ENCODE measurements at regions not wholly inside any gene's neighbourhood (a gene's known extent, or its start where the extent isn't known, plus 50 kb on each side); places are given as distances from the start of the nearest gene placed in this dataset.

- Histone ChIP-seq H3K36me3 (ENCODE audit: control insufficient read depth, insufficient read depth, low read length) (no peaks in the 10 kb centered on the region), H4K5ac (ENCODE audit: low read length) (no peak overlapping the region), H2AK5ac (ENCODE audit: low read length) (no peak overlapping the region), H3K27me3 (ENCODE audit: insufficient read depth, low read length, poor library complexity) (no peaks in the 10 kb centered on the region), H2BK120ac (ENCODE audit: low read depth, low read length) (no peak overlapping the region), H3K27ac (ENCODE audit: low read depth, low read length) (no peak overlapping the region), H3K9ac (ENCODE audit: low read length) (no peak overlapping the region), H3K18ac (ENCODE audit: low read length) (no peak overlapping the region), H2BK15ac (replicated peaks; ENCODE audit: low read depth) (no peak overlapping the region), H2BK5ac (ENCODE audit: low read length) (no peak overlapping the region), H3K4me1 (ENCODE audit: control insufficient read depth, low read depth, low read length) (no peaks in the 10 kb centered on the region), H3K56ac (ENCODE audit: low read length) (no peak overlapping the region), H3K79me2 (ENCODE audit: control insufficient read depth, insufficient read depth, low read length) (no peaks in the 10 kb centered on the region), H3K4ac (ENCODE audit: low read depth, low read length) (no peak overlapping the region), H3K4me2 (ENCODE audit: low read length) (no peak overlapping the region), H4K8ac (ENCODE audit: low read depth, low read length) (no peak overlapping the region), H3K79me1 (ENCODE audit: low read length) (no peaks in the 10 kb centered on the region), H3K4me3 (ENCODE audit: low read length) (no peak overlapping the region), H3K23ac (ENCODE audit: low read length) (no peak overlapping the region)
- DNase-seq, result no peak
- no CpG with 5 or more reads among the region's 4 CpGs for WGBS (ENCODE audit: extremely low coverage, insufficient coverage, low lambda C conversion rate)
Observed at GRCh38 chr3:174417573-174417972, 441.6 kb upstream of the NAALADL2 start.

DNA sequence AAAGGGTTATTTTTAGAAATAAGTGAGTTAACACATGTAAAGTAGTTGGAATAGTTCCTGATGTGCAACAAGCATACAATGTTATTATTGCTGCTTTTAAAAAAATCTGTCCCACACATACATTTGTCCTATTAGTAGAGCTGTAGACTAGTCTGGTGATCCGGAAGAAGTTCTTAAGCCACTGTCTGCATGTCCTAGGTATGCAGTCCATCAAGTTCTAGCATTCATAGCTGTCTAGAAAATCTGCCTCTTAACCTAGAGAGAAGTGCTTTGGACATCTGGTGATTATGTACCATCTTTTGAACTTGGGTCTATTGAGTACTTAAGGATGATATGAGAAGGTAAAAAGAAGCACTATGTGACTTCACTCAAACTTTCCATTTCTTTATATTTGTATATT lies 439.9 kb upstream of the NAALADL2 start:
- no CpG with 5 or more reads among the region's 1 CpG for WGBS (ENCODE audit: extremely low coverage, insufficient coverage, low lambda C conversion rate)
- Histone ChIP-seq H3K4ac (ENCODE audit: low read depth, low read length) (no peak overlapping the region), H4K8ac (ENCODE audit: low read depth, low read length) (no peak overlapping the region), H3K4me1 (ENCODE audit: control insufficient read depth, low read depth, low read length) (no peaks in the 10 kb centered on the region), H3K4me3 (ENCODE audit: low read length) (no peak overlapping the region), H2BK15ac (replicated peaks; ENCODE audit: low read depth) (no peak overlapping the region), H4K5ac (ENCODE audit: low read length) (no peak overlapping the region), H3K9ac (ENCODE audit: low read length) (no peak overlapping the region), H3K56ac (ENCODE audit: low read length) (no peak overlapping the region), H3K23ac (ENCODE audit: low read length) (no peak overlapping the region), H2AK5ac (ENCODE audit: low read length) (no peak overlapping the region), H3K18ac (ENCODE audit: low read length) (no peak overlapping the region), H3K79me2 (ENCODE audit: control insufficient read depth, insufficient read depth, low read length) (no peaks in the 10 kb centered on the region), H2BK5ac (ENCODE audit: low read length) (no peak overlapping the region), H3K27ac (ENCODE audit: low read depth, low read length) (no peak overlapping the region), H2BK120ac (ENCODE audit: low read depth, low read length) (no peak overlapping the region), H3K27me3 (ENCODE audit: insufficient read depth, low read length, poor library complexity) (no peaks in the 10 kb centered on the region), H3K36me3 (ENCODE audit: control insufficient read depth, insufficient read depth, low read length) (no peaks in the 10 kb centered on the region), H3K79me1 (ENCODE audit: low read length) (no peaks in the 10 kb centered on the region), H3K4me2 (ENCODE audit: low read length) (no peak overlapping the region)
- no peak for DNase-seq

GRCh38 chr3:174423936-174424335 lies 435.2 kb upstream of the NAALADL2 start:
- H3K27ac ChIP-seq (ENCODE audit: low read depth, low read length), result no peak overlapping the region
- no peaks in the 10 kb centered on the region for H3K79me2 ChIP-seq (ENCODE audit: control insufficient read depth, insufficient read depth, low read length)
- H2AK5ac ChIP-seq (ENCODE audit: low read length), result no peak overlapping the region
- H4K8ac ChIP-seq (ENCODE audit: low read depth, low read length), result no peak overlapping the region
- no peak overlapping the region for H2BK15ac ChIP-seq (replicated peaks; ENCODE audit: low read depth)
- WGBS (ENCODE audit: extremely low coverage, insufficient coverage, low lambda C conversion rate), result no CpG with 5 or more reads among the region's 2 CpGs
- H3K36me3 ChIP-seq (ENCODE audit: control insufficient read depth, insufficient read depth, low read length), result no peaks in the 10 kb centered on the region
- H3K4me1 ChIP-seq (ENCODE audit: control insufficient read depth, low read depth, low read length), result no peaks in the 10 kb centered on the region
- no peaks in the 10 kb centered on the region for H3K27me3 ChIP-seq (ENCODE audit: insufficient read depth, low read length, poor library complexity)
- H3K18ac ChIP-seq (ENCODE audit: low read length), result no peak overlapping the region
- H3K4me2 ChIP-seq (ENCODE audit: low read length), result no peak overlapping the region
- no peak overlapping the region for H3K9ac ChIP-seq (ENCODE audit: low read length)
- H2BK120ac ChIP-seq (ENCODE audit: low read depth, low read length), result no peak overlapping the region
- H4K5ac ChIP-seq (ENCODE audit: low read length), result no peak overlapping the region
- H3K23ac ChIP-seq (ENCODE audit: low read length), result no peak overlapping the region
- no peak overlapping the region for H3K4me3 ChIP-seq (ENCODE audit: low read length)
- no peak for DNase-seq
- H2BK5ac ChIP-seq (ENCODE audit: low read length), result no peak overlapping the region
- H3K4ac ChIP-seq (ENCODE audit: low read depth, low read length), result no peak overlapping the region
- no peaks in the 10 kb centered on the region for H3K79me1 ChIP-seq (ENCODE audit: low read length)
- no peak overlapping the region for H3K56ac ChIP-seq (ENCODE audit: low read length)

DNA sequence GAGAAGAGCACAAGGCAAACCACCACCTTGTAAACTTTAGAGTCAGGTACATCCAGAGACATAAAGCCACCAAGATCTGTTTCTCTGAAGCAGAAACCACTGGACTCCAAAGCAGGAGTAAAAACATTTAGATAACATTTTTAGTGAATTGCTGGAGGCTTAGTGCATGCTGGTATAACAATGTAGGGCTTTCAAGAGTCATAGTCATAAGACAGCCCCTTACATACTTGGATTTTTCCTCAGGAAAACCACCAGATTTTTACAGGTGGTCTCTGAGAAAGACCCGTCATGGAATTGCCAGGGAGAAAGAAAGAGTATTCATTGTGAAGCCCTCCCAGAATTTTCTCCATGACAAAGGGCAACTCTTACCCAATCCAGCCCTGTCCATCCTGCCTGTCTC lies 434.5 kb upstream of the NAALADL2 start:
- WGBS (ENCODE audit: extremely low coverage, insufficient coverage, low lambda C conversion rate), result no CpG with 5 or more reads among the region's 1 CpG
- H4K8ac ChIP-seq (ENCODE audit: low read depth, low read length), result no peak overlapping the region
- H4K5ac ChIP-seq (ENCODE audit: low read length), result no peak overlapping the region
- no peaks in the 10 kb centered on the region for H3K4me1 ChIP-seq (ENCODE audit: control insufficient read depth, low read depth, low read length)
- no peak overlapping the region for H2AK5ac ChIP-seq (ENCODE audit: low read length)
- H2BK120ac ChIP-seq (ENCODE audit: low read depth, low read length), result no peak overlapping the region
- H3K4me3 ChIP-seq (ENCODE audit: low read length), result no peak overlapping the region
- no peak overlapping the region for H2BK5ac ChIP-seq (ENCODE audit: low read length)
- H3K23ac ChIP-seq (ENCODE audit: low read length), result no peak overlapping the region
- H3K4ac ChIP-seq (ENCODE audit: low read depth, low read length), result no peak overlapping the region
- H3K36me3 ChIP-seq (ENCODE audit: control insufficient read depth, insufficient read depth, low read length), result no peaks in the 10 kb centered on the region
- no peak overlapping the region for H2BK15ac ChIP-seq (replicated peaks; ENCODE audit: low read depth)
- no peak overlapping the region for H3K4me2 ChIP-seq (ENCODE audit: low read length)
- no peaks in the 10 kb centered on the region for H3K79me1 ChIP-seq (ENCODE audit: low read length)
- H3K27me3 ChIP-seq (ENCODE audit: insufficient read depth, low read length, poor library complexity), result no peaks in the 10 kb centered on the region
- no peak overlapping the region for H3K56ac ChIP-seq (ENCODE audit: low read length)
- no peak overlapping the region for H3K18ac ChIP-seq (ENCODE audit: low read length)
- no peaks in the 10 kb centered on the region for H3K79me2 ChIP-seq (ENCODE audit: control insufficient read depth, insufficient read depth, low read length)
- no peak overlapping the region for H3K9ac ChIP-seq (ENCODE audit: low read length)
- DNase-seq, result no peak
- H3K27ac ChIP-seq (ENCODE audit: low read depth, low read length), result no peak overlapping the region

DNA sequence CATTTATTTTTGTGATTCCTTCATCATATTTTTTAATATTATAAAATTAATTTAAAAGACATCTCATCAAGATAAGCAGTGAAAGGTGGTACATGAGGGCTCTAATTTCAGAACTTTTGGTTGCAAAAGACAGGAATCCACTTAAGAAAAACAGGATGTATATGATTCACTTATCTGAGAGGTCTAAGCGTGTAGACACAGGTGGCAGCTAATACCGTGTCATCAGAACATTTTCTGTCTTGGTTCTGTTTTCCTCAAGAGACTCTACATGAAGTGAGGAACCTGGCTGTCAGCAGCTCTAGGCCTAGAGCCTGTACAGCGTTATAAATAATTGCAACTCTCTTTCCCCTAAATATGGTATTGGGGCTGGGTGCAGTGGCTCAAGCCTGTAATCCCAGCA lies 433.7 kb upstream of the NAALADL2 start:
- H3K27me3 ChIP-seq (ENCODE audit: insufficient read depth, low read length, poor library complexity), result no peaks in the 10 kb centered on the region
- H3K4me1 ChIP-seq (ENCODE audit: control insufficient read depth, low read depth, low read length), result no peaks in the 10 kb centered on the region
- H3K36me3 ChIP-seq (ENCODE audit: control insufficient read depth, insufficient read depth, low read length), result no peaks in the 10 kb centered on the region
- H3K4me2 ChIP-seq (ENCODE audit: low read length), result no peak overlapping the region
- H2BK5ac ChIP-seq (ENCODE audit: low read length), result no peak overlapping the region
- H3K79me2 ChIP-seq (ENCODE audit: control insufficient read depth, insufficient read depth, low read length), result no peaks in the 10 kb centered on the region
- no peak overlapping the region for H3K56ac ChIP-seq (ENCODE audit: low read length)
- no peak overlapping the region for H4K8ac ChIP-seq (ENCODE audit: low read depth, low read length)
- no peak for DNase-seq
- H3K4me3 ChIP-seq (ENCODE audit: low read length), result no peak overlapping the region
- no peak overlapping the region for H3K9ac ChIP-seq (ENCODE audit: low read length)
- H2BK120ac ChIP-seq (ENCODE audit: low read depth, low read length), result no peak overlapping the region
- no peak overlapping the region for H3K18ac ChIP-seq (ENCODE audit: low read length)
- H3K23ac ChIP-seq (ENCODE audit: low read length), result no peak overlapping the region
- no peak overlapping the region for H2AK5ac ChIP-seq (ENCODE audit: low read length)
- H3K79me1 ChIP-seq (ENCODE audit: low read length), result no peaks in the 10 kb centered on the region
- H4K5ac ChIP-seq (ENCODE audit: low read length), result no peak overlapping the region
- H3K4ac ChIP-seq (ENCODE audit: low read depth, low read length), result no peak overlapping the region
- no CpG with 5 or more reads among the region's 3 CpGs for WGBS (ENCODE audit: extremely low coverage, insufficient coverage, low lambda C conversion rate)
- no peak overlapping the region for H2BK15ac ChIP-seq (replicated peaks; ENCODE audit: low read depth)
- H3K27ac ChIP-seq (ENCODE audit: low read depth, low read length), result no peak overlapping the region

GRCh38 chr3:174430986-174431385 lies 428.1 kb upstream of the NAALADL2 start:
- Histone ChIP-seq H2BK15ac (replicated peaks; ENCODE audit: low read depth) (no peak overlapping the region), H4K5ac (ENCODE audit: low read length) (no peak overlapping the region), H2BK120ac (ENCODE audit: low read depth, low read length) (no peak overlapping the region), H3K18ac (ENCODE audit: low read length) (no peak overlapping the region), H3K4me1 (ENCODE audit: control insufficient read depth, low read depth, low read length) (no peaks in the 10 kb centered on the region), H3K56ac (ENCODE audit: low read length) (no peak overlapping the region), H3K79me2 (ENCODE audit: control insufficient read depth, insufficient read depth, low read length) (no peaks in the 10 kb centered on the region), H2BK5ac (ENCODE audit: low read length) (no peak overlapping the region), H3K4me2 (ENCODE audit: low read length) (no peak overlapping the region), H3K36me3 (ENCODE audit: control insufficient read depth, insufficient read depth, low read length) (no peaks in the 10 kb centered on the region), H3K4ac (ENCODE audit: low read depth, low read length) (no peak overlapping the region), H3K23ac (ENCODE audit: low read length) (no peak overlapping the region), H3K27me3 (ENCODE audit: insufficient read depth, low read length, poor library complexity) (no peaks in the 10 kb centered on the region), H3K27ac (ENCODE audit: low read depth, low read length) (no peak overlapping the region), H3K9ac (ENCODE audit: low read length) (no peak overlapping the region), H2AK5ac (ENCODE audit: low read length) (no peak overlapping the region), H3K79me1 (ENCODE audit: low read length) (no peaks in the 10 kb centered on the region), H3K4me3 (ENCODE audit: low read length) (no peak overlapping the region), H4K8ac (ENCODE audit: low read depth, low read length) (no peak overlapping the region)
- no peak for DNase-seq
- WGBS (ENCODE audit: extremely low coverage, insufficient coverage, low lambda C conversion rate), result no CpG with 5 or more reads among the region's 2 CpGs

Measured in mesendoderm (in vitro differentiated cells).